ENCODE measurements at regions not wholly inside any gene's neighbourhood (a gene's known extent, or its start where the extent isn't known, plus 50 kb on each side); places are given as distances from the start of the nearest gene placed in this dataset.

DNA sequence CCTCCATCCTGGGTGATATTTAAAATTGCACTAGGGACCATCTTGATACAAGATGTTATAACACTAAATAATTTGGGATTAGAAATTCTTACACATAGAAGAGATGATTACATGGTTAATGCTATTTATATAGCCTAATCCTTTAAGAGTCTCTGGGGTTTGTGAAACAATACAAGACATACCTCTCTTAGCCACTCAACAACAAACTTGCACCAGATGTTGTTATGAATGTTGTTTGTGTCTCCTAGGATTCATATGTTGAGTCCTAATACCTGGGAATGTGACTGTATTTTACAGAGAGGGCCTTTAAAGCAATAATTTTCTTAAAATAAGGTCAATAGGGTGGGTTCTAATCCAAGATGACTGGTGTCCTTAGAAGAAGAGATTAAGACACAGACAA is 678.3 kb downstream of the NYAP2 start:
- H3K4me1 ChIP-seq (ENCODE audit: insufficient read depth, low read length), result no peaks in the 10 kb centered on the region
- CTCF ChIA-PET, result no interaction called here
- Mint-ChIP-seq H3K27ac (no peak overlapping the region), H3K4me3 (no peak overlapping the region), H3K4me1 (no peaks in the 10 kb centered on the region), H3K27me3 (no peaks in the 10 kb centered on the region), H3K9me3 (no peaks in the 10 kb centered on the region), H3K36me3 (no peaks in the 10 kb centered on the region)
- DNase-seq, result no peak
- no peaks in the 10 kb centered on the region for H3K27me3 ChIP-seq (ENCODE audit: insufficient read depth, low read length, poor library complexity, severe bottlenecking)
- H3K27ac ChIP-seq (ENCODE audit: low read depth, low read length), result no peak overlapping the region
- H3K9me3 ChIP-seq (ENCODE audit: low read length), result no peaks in the 10 kb centered on the region
- no peak overlapping the region for H3K4me3 ChIP-seq (ENCODE audit: low read length)
- no peaks in the 10 kb centered on the region for H3K36me3 ChIP-seq (ENCODE audit: insufficient read depth, low read length)
- POLR2A ChIA-PET, result no interaction called here

DNA sequence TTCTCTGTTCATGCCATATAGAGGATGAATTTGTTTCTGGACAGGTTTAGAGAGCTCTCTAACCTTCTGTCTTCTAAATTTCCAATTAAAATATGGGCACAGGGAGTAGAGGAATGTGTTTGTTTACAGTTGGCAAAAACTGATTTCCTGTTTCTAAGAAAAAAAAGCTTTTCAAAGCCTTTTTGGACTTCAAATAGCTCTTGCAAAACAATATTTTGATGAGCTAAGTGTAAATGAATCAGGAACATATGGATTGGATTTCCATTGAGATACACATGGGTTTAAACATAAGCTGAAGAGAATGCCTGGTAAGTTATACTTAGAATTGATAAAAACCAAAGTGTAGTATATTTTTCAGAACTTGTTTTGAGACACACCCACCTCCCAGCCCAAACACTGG is 677.5 kb downstream of the NYAP2 start:
- Mint-ChIP-seq H3K36me3 (no peaks in the 10 kb centered on the region), H3K27ac (no peak overlapping the region), H3K27me3 (no peaks in the 10 kb centered on the region), H3K4me3 (no peak overlapping the region), H3K9me3 (no peaks in the 10 kb centered on the region), H3K4me1 (no peaks in the 10 kb centered on the region)
- no peaks in the 10 kb centered on the region for H3K27me3 ChIP-seq (ENCODE audit: insufficient read depth, low read length, poor library complexity, severe bottlenecking)
- no peaks in the 10 kb centered on the region for H3K36me3 ChIP-seq (ENCODE audit: insufficient read depth, low read length)
- no peak overlapping the region for H3K4me3 ChIP-seq (ENCODE audit: low read length)
- no peaks in the 10 kb centered on the region for H3K4me1 ChIP-seq (ENCODE audit: insufficient read depth, low read length)
- H3K27ac ChIP-seq (ENCODE audit: low read depth, low read length), result no peak overlapping the region
- no peak for DNase-seq
- ChIA-PET POLR2A (no interaction called here), CTCF (no interaction called here)
- no peaks in the 10 kb centered on the region for H3K9me3 ChIP-seq (ENCODE audit: low read length)

DNA sequence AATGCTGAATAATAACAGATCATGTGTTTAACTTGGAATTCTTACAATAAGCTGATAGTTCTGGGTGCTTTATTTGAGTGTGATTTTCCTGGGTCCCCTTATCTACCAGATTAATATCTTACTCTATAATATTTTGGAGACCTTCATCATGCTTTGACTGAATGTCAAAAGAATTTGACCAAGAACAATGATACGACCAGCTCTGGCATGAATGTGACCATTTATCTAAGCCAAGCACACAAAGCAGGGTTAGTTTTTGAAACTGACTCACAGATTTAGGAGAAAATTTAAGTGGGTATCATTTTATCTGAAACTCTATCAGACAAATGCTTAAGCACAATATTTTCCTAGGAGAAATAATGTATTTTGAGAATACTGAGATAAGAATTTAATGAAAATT is 677.0 kb downstream of the NYAP2 start:
- no peak overlapping the region for H3K4me3 ChIP-seq (ENCODE audit: low read length)
- no peaks in the 10 kb centered on the region for H3K27me3 ChIP-seq (ENCODE audit: insufficient read depth, low read length, poor library complexity, severe bottlenecking)
- CTCF ChIA-PET, result no interaction called here
- H3K27ac Mint-ChIP-seq, result no peak overlapping the region
- no peaks in the 10 kb centered on the region for H3K4me1 Mint-ChIP-seq
- H3K27ac ChIP-seq (ENCODE audit: low read depth, low read length), result no peak overlapping the region
- H3K27me3 Mint-ChIP-seq, result no peaks in the 10 kb centered on the region
- H3K4me3 Mint-ChIP-seq, result no peak overlapping the region
- no peaks in the 10 kb centered on the region for H3K36me3 Mint-ChIP-seq
- no peaks in the 10 kb centered on the region for H3K36me3 ChIP-seq (ENCODE audit: insufficient read depth, low read length)
- POLR2A ChIA-PET, result no interaction called here
- no peak for DNase-seq
- peaks cover 0 to 2% (median 0%) of the 10 kb centered on the region in 5 donors for H3K9me3 Mint-ChIP-seq
- H3K4me1 ChIP-seq (ENCODE audit: insufficient read depth, low read length), result no peaks in the 10 kb centered on the region
- H3K9me3 ChIP-seq (ENCODE audit: low read length), result no peaks in the 10 kb centered on the region

DNA sequence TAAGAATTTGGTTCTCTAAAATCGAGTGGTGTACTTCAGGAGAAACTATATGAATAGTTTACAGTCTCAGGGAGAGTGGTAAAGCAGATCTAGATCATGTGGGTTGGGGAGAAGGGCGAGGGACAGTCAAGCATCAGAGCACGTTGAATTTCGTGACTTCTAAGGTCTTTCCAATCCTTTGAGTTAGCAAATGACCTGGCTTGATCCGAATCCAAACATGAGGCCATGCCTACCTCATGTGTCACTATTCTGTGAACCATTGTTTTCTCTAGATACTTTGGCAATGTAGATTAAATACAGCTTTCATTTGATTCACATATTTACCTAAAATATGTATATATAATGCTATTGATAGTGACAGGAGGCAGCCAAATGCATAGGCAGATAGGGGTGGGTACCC is 674.9 kb downstream of the NYAP2 start:
- Mint-ChIP-seq H3K4me3 (no peak overlapping the region), H3K27me3 (no peaks in the 10 kb centered on the region), H3K27ac (no peak overlapping the region), H3K9me3 (peaks cover 0 to 2% (median 0%) of the 10 kb centered on the region in 5 donors), H3K4me1 (no peaks in the 10 kb centered on the region), H3K36me3 (no peaks in the 10 kb centered on the region)
- no peak for DNase-seq
- Histone ChIP-seq H3K4me3 (ENCODE audit: low read length) (no peak overlapping the region), H3K27ac (ENCODE audit: low read depth, low read length) (no peak overlapping the region), H3K9me3 (ENCODE audit: low read length) (no peaks in the 10 kb centered on the region), H3K4me1 (ENCODE audit: insufficient read depth, low read length) (no peaks in the 10 kb centered on the region), H3K36me3 (ENCODE audit: insufficient read depth, low read length) (no peaks in the 10 kb centered on the region), H3K27me3 (ENCODE audit: insufficient read depth, low read length, poor library complexity, severe bottlenecking) (no peaks in the 10 kb centered on the region)
- POLR2A ChIA-PET, result no interaction called here
- CTCF ChIA-PET, result no interaction called here

GRCh38 chr2:226073496-226074160 is 674.1 kb downstream of the NYAP2 start:
- no peaks in the 10 kb centered on the region for H3K27me3 ChIP-seq (ENCODE audit: insufficient read depth, low read length, poor library complexity, severe bottlenecking)
- H3K36me3 ChIP-seq (ENCODE audit: insufficient read depth, low read length), result no peaks in the 10 kb centered on the region
- H3K27me3 Mint-ChIP-seq, result no peaks in the 10 kb centered on the region
- POLR2A ChIA-PET, result no interaction called here
- H3K27ac ChIP-seq (ENCODE audit: low read depth, low read length), result no peak overlapping the region
- no peaks in the 10 kb centered on the region for H3K4me1 ChIP-seq (ENCODE audit: insufficient read depth, low read length)
- CTCF ChIA-PET, result no interaction called here
- H3K27ac Mint-ChIP-seq, result no peak overlapping the region
- H3K36me3 Mint-ChIP-seq, result no peaks in the 10 kb centered on the region
- H3K9me3 ChIP-seq (ENCODE audit: low read length), result no peaks in the 10 kb centered on the region
- H3K4me1 Mint-ChIP-seq, result no peaks in the 10 kb centered on the region
- no peak overlapping the region for H3K4me3 Mint-ChIP-seq
- H3K9me3 Mint-ChIP-seq, result peaks cover 0 to 2% (median 0%) of the 10 kb centered on the region in 5 donors
- DNase-seq, result no peak
- no peak overlapping the region for H3K4me3 ChIP-seq (ENCODE audit: low read length)

- Mint-ChIP-seq H3K4me1 (no peaks in the 10 kb centered on the region), H3K36me3 (no peaks in the 10 kb centered on the region), H3K4me3 (no peak overlapping the region)
Measured at GRCh38 chr2:226066873-226067272, 667.4 kb downstream of the NYAP2 start.

DNA sequence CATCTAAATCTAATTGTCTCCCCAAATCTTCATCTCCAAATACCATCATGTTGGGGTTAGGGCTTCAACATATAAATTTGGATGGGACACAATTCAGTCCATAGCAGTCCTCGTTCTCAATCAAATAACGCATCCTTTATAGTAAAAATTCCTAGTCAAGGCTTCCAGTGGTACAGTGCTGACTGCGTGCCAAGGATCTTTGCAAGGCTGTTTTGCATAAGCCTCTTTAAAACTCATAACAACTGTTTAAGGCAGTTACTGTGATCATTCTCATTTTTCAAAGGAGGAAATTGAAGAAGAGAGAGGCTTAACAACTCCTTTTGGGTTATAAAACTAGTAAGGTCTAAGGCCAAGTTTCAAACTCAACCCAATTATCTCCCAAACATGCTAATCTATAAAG is 666.9 kb downstream of the NYAP2 start:
- H3K4me3 ChIP-seq (ENCODE audit: low read length), result no peak overlapping the region
- H3K27ac Mint-ChIP-seq, result no peak overlapping the region
- POLR2A ChIA-PET, result no interaction called here
- no peaks in the 10 kb centered on the region for H3K27me3 Mint-ChIP-seq
- H3K4me1 ChIP-seq (ENCODE audit: insufficient read depth, low read length), result no peaks in the 10 kb centered on the region
- H3K4me3 Mint-ChIP-seq, result no peak overlapping the region
- H3K27ac ChIP-seq (ENCODE audit: low read depth, low read length), result no peak overlapping the region
- no peaks in the 10 kb centered on the region for H3K36me3 ChIP-seq (ENCODE audit: insufficient read depth, low read length)
- H3K4me1 Mint-ChIP-seq, result no peaks in the 10 kb centered on the region
- H3K9me3 Mint-ChIP-seq, result no peaks in the 10 kb centered on the region
- CTCF ChIA-PET, result no interaction called here
- H3K27me3 ChIP-seq (ENCODE audit: insufficient read depth, low read length, poor library complexity, severe bottlenecking), result no peaks in the 10 kb centered on the region
- no peaks in the 10 kb centered on the region for H3K9me3 ChIP-seq (ENCODE audit: low read length)
- DNase-seq, result no peak
- no peaks in the 10 kb centered on the region for H3K36me3 Mint-ChIP-seq

More at GRCh38 chr2:226066873-226067272, 667.4 kb downstream of the NYAP2 start:
- H3K4me3 ChIP-seq (ENCODE audit: low read length), result no peak overlapping the region
- no peak overlapping the region for H3K27ac ChIP-seq (ENCODE audit: low read depth, low read length)
- Mint-ChIP-seq H3K9me3 (peaks cover 0 to 2% (median 0%) of the 10 kb centered on the region in 5 donors), H3K27ac (no peak overlapping the region), H3K27me3 (no peaks in the 10 kb centered on the region)
- no peaks in the 10 kb centered on the region for H3K36me3 ChIP-seq (ENCODE audit: insufficient read depth, low read length)
- ChIA-PET CTCF (no interaction called here), POLR2A (no interaction called here)
- no peaks in the 10 kb centered on the region for H3K27me3 ChIP-seq (ENCODE audit: insufficient read depth, low read length, poor library complexity, severe bottlenecking)
- H3K9me3 ChIP-seq (ENCODE audit: low read length), result no peaks in the 10 kb centered on the region
- no peaks in the 10 kb centered on the region for H3K4me1 ChIP-seq (ENCODE audit: insufficient read depth, low read length)
- no peak for DNase-seq

DNA sequence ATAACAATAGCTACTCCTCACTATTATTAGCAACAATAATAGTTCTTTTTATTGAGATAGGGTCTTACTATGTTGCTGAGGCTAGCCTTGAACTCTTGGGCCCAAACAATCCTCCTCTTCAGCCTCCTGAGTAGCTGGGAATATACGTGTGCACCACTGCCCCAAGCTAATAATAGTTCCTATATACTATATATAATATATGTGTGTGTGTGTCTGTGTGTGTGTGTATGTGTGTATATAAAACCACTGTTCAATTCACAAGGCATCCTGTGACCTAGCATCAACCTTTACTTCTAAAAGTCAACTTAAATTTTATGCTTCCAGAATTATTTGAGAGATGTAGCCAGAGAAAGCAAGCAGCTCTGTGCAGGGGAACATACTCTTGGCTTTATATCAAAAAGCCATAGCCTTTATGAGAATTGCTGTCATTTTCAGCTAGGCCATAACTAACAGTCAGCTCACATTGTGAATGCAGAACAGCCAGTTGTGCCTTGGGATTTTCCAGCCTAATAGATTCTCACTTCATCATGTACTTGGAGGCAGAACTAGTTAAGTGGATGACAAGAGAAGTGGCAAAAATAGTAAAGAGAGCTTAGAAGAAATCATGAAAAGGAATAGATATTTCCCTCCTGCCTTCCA is 665.5 kb downstream of the NYAP2 start:
- H3K27me3 Mint-ChIP-seq, result no peaks in the 10 kb centered on the region
- H3K27ac ChIP-seq (ENCODE audit: low read depth, low read length), result no peak overlapping the region
- no peaks in the 10 kb centered on the region for H3K9me3 Mint-ChIP-seq
- no peaks in the 10 kb centered on the region for H3K4me1 Mint-ChIP-seq
- ChIA-PET CTCF (no interaction called here), POLR2A (no interaction called here)
- no peak overlapping the region for H3K4me3 ChIP-seq (ENCODE audit: low read length)
- H3K36me3 ChIP-seq (ENCODE audit: insufficient read depth, low read length), result no peaks in the 10 kb centered on the region
- no peaks in the 10 kb centered on the region for H3K9me3 ChIP-seq (ENCODE audit: low read length)
- H3K4me1 ChIP-seq (ENCODE audit: insufficient read depth, low read length), result no peaks in the 10 kb centered on the region
- H3K36me3 Mint-ChIP-seq, result no peaks in the 10 kb centered on the region
- DNase-seq, result no peak
- no peak overlapping the region for H3K4me3 Mint-ChIP-seq
- no peaks in the 10 kb centered on the region for H3K27me3 ChIP-seq (ENCODE audit: insufficient read depth, low read length, poor library complexity, severe bottlenecking)
- H3K27ac Mint-ChIP-seq, result no peak overlapping the region

Data from CD8-positive, alpha-beta memory T cell (primary cell).